DOHH2 (cell line): ENCODE measurements at regions not wholly inside any gene's neighbourhood (a gene's known extent, or its start where the extent isn't known, plus 50 kb on each side); places are given as distances from the start of the nearest gene placed in this dataset.

Source experiments
- H3F3A ChIP-seq: fragments of 200-600 bp; sonication (generic), shearing (Covaris generic); 2 replicates; pipeline ENCODE4 v1.6.0; 2016; ENCODE audit warnings: antibody characterized with exemption, mild to moderate bottlenecking; ENCODE audit not compliant: control insufficient read depth, insufficient read depth
- H3K27ac ChIP-seq: fragments of 200-600 bp; sonication (generic); 2 replicates; pipeline ENCODE4 v1.5.1; 2014; ENCODE audit warnings: low read depth, mild to moderate bottlenecking, low read length, moderate library complexity
- H3K27me3 ChIP-seq: fragments of 200-600 bp; sonication (generic); 2 replicates; pipeline ENCODE4 v1.6.1; 2014; ENCODE audit warnings: mild to moderate bottlenecking, low read length, mixed read lengths; ENCODE audit not compliant: control insufficient read depth
- H3K36me3 ChIP-seq: fragments of 200-600 bp; sonication (generic); 2 replicates; pipeline ENCODE4 v1.6.1; 2014; ENCODE audit warnings: mild to moderate bottlenecking, low read length, moderate library complexity, mixed read lengths; ENCODE audit not compliant: control insufficient read depth
- H3K4me1 ChIP-seq: fragments of 200-600 bp; sonication (generic); 2 replicates; pipeline ENCODE4 v1.6.1; 2014; ENCODE audit warnings: mild to moderate bottlenecking, low read length, mixed read lengths; ENCODE audit not compliant: control insufficient read depth
- H3K4me2 ChIP-seq: fragments of 200-600 bp; sonication (generic); 2 replicates; pipeline ENCODE4 v1.6.0; 2014; ENCODE audit warnings: mild to moderate bottlenecking, low read length, moderate library complexity
- H3K4me3 ChIP-seq: fragments of 200-600 bp; sonication (generic); 2 replicates; pipeline ENCODE4 v1.5.1; 2014; ENCODE audit warnings: mild to moderate bottlenecking, low read length, mixed read lengths
- H3K79me2 ChIP-seq: fragments of 200-600 bp; sonication (generic); 2 replicates; pipeline ENCODE4 v1.6.1; 2014; ENCODE audit warnings: mild to moderate bottlenecking, low read length, mixed read lengths; ENCODE audit not compliant: control insufficient read depth
- H3K9me2 ChIP-seq: fragments of 200-600 bp; sonication (generic); replicated peaks from 2 replicates; pipeline ENCODE4 v1.6.1; 2014; ENCODE audit warnings: mild to moderate bottlenecking, low read length, mixed read lengths; ENCODE audit not compliant: control insufficient read depth
- H3K9me3 ChIP-seq: fragments of 200-600 bp; sonication (generic); 2 replicates; pipeline ENCODE4 v1.6.1; 2014; ENCODE audit warnings: antibody characterized with exemption, low read length, mixed read lengths; ENCODE audit not compliant: control insufficient read depth, insufficient read depth
- H4K20me1 ChIP-seq: fragments of 200-600 bp; sonication (generic); 2 replicates; pipeline ENCODE4 v1.6.0; 2014; ENCODE audit warnings: low read depth, mild to moderate bottlenecking, antibody characterized with exemption, low read length, moderate library complexity; ENCODE audit not compliant: control insufficient read depth, insufficient read depth
- EZH2phosphoT487 ChIP-seq: fragments of 200-600 bp; sonication (generic); IDR thresholded peaks from 2 replicates; pipeline ENCODE4 v1.6.1; 2017; ENCODE audit warnings: borderline replicate concordance, mild to moderate bottlenecking, antibody characterized with exemption, low read length, moderate library complexity, mixed read lengths
- TF ChIP-seq, protein P1 (sequence below): fragments of 200-600 bp; sonication (generic); IDR thresholded peaks from one replicate; pipeline ENCODE4 v1.5.1; 2014; ENCODE audit warnings: antibody characterized with exemption, mild to moderate bottlenecking, low read depth, low read length; ENCODE audit not compliant: poor library complexity, severe bottlenecking

- no peaks in the 10 kb centered on the region for H3K36me3 ChIP-seq
- H4K20me1 ChIP-seq, result no peaks in the 10 kb centered on the region
- no peak overlapping the region for H3K27ac ChIP-seq
- no peaks in the 10 kb centered on the region for H3F3A ChIP-seq
- H3K4me1 ChIP-seq, result no peaks in the 10 kb centered on the region
- H3K9me2 ChIP-seq, result no peaks in the 10 kb centered on the region
- TF ChIP-seq EZH2phosphoT487, result no peak
- TF ChIP-seq, protein P1, sequence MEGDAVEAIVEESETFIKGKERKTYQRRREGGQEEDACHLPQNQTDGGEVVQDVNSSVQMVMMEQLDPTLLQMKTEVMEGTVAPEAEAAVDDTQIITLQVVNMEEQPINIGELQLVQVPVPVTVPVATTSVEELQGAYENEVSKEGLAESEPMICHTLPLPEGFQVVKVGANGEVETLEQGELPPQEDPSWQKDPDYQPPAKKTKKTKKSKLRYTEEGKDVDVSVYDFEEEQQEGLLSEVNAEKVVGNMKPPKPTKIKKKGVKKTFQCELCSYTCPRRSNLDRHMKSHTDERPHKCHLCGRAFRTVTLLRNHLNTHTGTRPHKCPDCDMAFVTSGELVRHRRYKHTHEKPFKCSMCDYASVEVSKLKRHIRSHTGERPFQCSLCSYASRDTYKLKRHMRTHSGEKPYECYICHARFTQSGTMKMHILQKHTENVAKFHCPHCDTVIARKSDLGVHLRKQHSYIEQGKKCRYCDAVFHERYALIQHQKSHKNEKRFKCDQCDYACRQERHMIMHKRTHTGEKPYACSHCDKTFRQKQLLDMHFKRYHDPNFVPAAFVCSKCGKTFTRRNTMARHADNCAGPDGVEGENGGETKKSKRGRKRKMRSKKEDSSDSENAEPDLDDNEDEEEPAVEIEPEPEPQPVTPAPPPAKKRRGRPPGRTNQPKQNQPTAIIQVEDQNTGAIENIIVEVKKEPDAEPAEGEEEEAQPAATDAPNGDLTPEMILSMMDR, result no peak
- no peak overlapping the region for H3K4me3 ChIP-seq
- H3K4me2 ChIP-seq, result no peak overlapping the region
- H3K79me2 ChIP-seq, result no peaks in the 10 kb centered on the region
- H3K27me3 ChIP-seq, result peaks cover 5% of the 10 kb centered on the region; the same call in 1 of the 2 replicates
- no peaks in the 10 kb centered on the region for H3K9me3 ChIP-seq
Observed at GRCh38 chr6:90788781-90789180, 201.9 kb upstream of the MAP3K7 start.

- H3K4me3 ChIP-seq, result no peak overlapping the region
- H3K36me3 ChIP-seq, result no peaks in the 10 kb centered on the region
- no peaks in the 10 kb centered on the region for H3K79me2 ChIP-seq
- peaks cover 5% of the 10 kb centered on the region; the same call in 1 of the 2 replicates for H3K27me3 ChIP-seq
- no peaks in the 10 kb centered on the region for H3K4me1 ChIP-seq
- H3K4me2 ChIP-seq, result no peak overlapping the region
- H3F3A ChIP-seq, result no peaks in the 10 kb centered on the region
- no peak overlapping the region for H3K27ac ChIP-seq
- H4K20me1 ChIP-seq, result no peaks in the 10 kb centered on the region
- no peaks in the 10 kb centered on the region for H3K9me2 ChIP-seq
- H3K9me3 ChIP-seq, result no peaks in the 10 kb centered on the region
- no peak for TF ChIP-seq EZH2phosphoT487
- TF ChIP-seq, protein P1, result no peak
Observed at GRCh38 chr6:90787446-90787845, 200.6 kb upstream of the MAP3K7 start.

DNA sequence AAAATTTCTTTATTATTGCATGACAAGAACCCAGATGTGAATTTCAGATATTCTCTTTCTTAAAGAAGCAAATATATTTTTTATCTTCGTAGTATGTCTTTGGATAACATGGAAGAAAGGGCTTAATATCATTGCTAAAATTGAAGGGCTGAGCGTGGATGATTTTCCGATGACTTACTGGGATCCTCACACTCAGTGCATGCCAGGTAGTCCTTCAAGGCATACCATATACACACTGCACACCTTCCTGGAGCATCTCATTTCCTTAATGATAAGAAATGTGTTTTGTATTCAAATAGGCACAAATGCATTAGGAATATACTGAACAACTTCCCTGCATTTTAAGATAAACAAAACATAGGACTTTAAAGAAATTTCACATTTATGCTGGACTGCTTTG lies 193.9 kb upstream of the MAP3K7 start:
- Histone ChIP-seq H3K4me3 (no peak overlapping the region), H3K4me1 (no peaks in the 10 kb centered on the region), H3K4me2 (no peak overlapping the region), H3K79me2 (no peaks in the 10 kb centered on the region), H3K36me3 (no peaks in the 10 kb centered on the region), H3K27me3 (no peaks in the 10 kb centered on the region), H4K20me1 (no peaks in the 10 kb centered on the region), H3K9me3 (no peaks in the 10 kb centered on the region), H3K9me2 (no peaks in the 10 kb centered on the region), H3F3A (no peaks in the 10 kb centered on the region), H3K27ac (no peak overlapping the region)
- TF ChIP-seq, protein P1, result no peak
- no peak for TF ChIP-seq EZH2phosphoT487

- Histone ChIP-seq H3K36me3 (no peaks in the 10 kb centered on the region), H3K27me3 (0 out of 2 replicates have a peak, but pooled peaks cover 3% of the 10 kb centered on the region), H3K4me3 (no peak overlapping the region), H3K9me3 (no peaks in the 10 kb centered on the region), H3K4me2 (no peak overlapping the region), H3K4me1 (no peaks in the 10 kb centered on the region), H3K79me2 (no peaks in the 10 kb centered on the region), H3F3A (no peaks in the 10 kb centered on the region), H3K9me2 (no peaks in the 10 kb centered on the region), H4K20me1 (no peaks in the 10 kb centered on the region), H3K27ac (no peak overlapping the region)
- no peak for TF ChIP-seq EZH2phosphoT487
- TF ChIP-seq, protein P1, result no peak
Observed at GRCh38 chr6:90780141-90780540, 193.3 kb upstream of the MAP3K7 start.
